MM.1S (cell line): ENCODE measurements at regions not wholly inside any gene's neighbourhood (a gene's known extent, or its start where the extent isn't known, plus 50 kb on each side); places are given as distances from the start of the nearest gene placed in this dataset.

ENCODE experiments used
- CTCF ChIP-seq: fragments of 300-600 bp; sonication (generic); IDR thresholded peaks from 2 replicates; pipeline ENCODE4 v1.5.1; 2016; ENCODE audit warnings: antibody characterized with exemption, low read length, mixed read lengths
- EZH2 ChIP-seq: fragments of 300-600 bp; sonication (generic); optimal IDR thresholded peaks from 2 replicates; pipeline ENCODE3; 2017; ENCODE audit warnings: low read depth, mild to moderate bottlenecking, antibody characterized with exemption, low read length, mixed read lengths
- EZH2phosphoT487 ChIP-seq: fragments of 300-600 bp; sonication (generic); IDR thresholded peaks from 2 replicates; pipeline ENCODE4 v1.6.1; 2018; ENCODE audit warnings: antibody characterized with exemption, low read length

GRCh38 chr5:176748967-176749935 lies 61.1 kb upstream of the UNC5A start:
- no peak for TF ChIP-seq CTCF
- no peak for TF ChIP-seq EZH2
- no peak for TF ChIP-seq EZH2phosphoT487
